OCI-LY3 (cell line): ENCODE measurements at regions not wholly inside any gene's neighbourhood (a gene's known extent, or its start where the extent isn't known, plus 50 kb on each side); places are given as distances from the start of the nearest gene placed in this dataset.

Experiments used
- EZH2phosphoT487 ChIP-seq: fragments of 200-600 bp; shearing (Covaris generic); IDR thresholded peaks from 2 replicates; pipeline ENCODE4 v1.6.1; 2018; ENCODE audit warnings: antibody characterized with exemption, mixed run types, low read depth
- TF ChIP-seq, protein P1 (sequence below): fragments of 200-600, 300-600 bp; sonication (generic); IDR thresholded peaks from 2 replicates; pipeline ENCODE4 v1.5.1; 2014; ENCODE audit warnings: antibody characterized with exemption, low read length, low read depth

DNA sequence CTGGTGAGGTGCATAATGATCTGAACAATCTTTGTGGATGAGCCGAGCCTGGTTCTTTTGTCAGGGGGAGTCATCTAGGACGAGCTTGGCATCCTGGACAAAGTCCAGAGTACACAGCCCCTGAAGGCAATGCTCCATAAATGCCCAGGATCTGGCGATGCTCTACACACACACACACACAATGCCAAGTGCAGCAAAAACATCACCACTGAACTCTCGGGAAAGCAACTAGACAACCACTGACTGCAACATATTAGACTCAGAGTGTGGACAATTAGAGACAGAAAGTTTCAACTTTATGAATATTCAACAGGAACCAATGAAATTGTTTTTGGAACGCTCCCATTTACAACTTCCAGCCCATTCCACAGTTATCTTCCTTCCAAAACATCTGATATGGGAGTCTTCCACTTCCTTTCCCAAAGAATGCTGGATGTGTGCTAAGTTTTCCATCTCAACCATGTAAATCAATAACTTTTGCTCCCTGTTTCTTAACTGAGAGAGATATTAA is 227.6 kb upstream of the ANKRD55 start:
- TF ChIP-seq, protein P1, sequence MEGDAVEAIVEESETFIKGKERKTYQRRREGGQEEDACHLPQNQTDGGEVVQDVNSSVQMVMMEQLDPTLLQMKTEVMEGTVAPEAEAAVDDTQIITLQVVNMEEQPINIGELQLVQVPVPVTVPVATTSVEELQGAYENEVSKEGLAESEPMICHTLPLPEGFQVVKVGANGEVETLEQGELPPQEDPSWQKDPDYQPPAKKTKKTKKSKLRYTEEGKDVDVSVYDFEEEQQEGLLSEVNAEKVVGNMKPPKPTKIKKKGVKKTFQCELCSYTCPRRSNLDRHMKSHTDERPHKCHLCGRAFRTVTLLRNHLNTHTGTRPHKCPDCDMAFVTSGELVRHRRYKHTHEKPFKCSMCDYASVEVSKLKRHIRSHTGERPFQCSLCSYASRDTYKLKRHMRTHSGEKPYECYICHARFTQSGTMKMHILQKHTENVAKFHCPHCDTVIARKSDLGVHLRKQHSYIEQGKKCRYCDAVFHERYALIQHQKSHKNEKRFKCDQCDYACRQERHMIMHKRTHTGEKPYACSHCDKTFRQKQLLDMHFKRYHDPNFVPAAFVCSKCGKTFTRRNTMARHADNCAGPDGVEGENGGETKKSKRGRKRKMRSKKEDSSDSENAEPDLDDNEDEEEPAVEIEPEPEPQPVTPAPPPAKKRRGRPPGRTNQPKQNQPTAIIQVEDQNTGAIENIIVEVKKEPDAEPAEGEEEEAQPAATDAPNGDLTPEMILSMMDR: no peak
- no peak for TF ChIP-seq EZH2phosphoT487
